ENCODE measurements at regions not wholly inside any gene's neighbourhood (a gene's known extent, or its start where the extent isn't known, plus 50 kb on each side); places are given as distances from the start of the nearest gene placed in this dataset.

DNA sequence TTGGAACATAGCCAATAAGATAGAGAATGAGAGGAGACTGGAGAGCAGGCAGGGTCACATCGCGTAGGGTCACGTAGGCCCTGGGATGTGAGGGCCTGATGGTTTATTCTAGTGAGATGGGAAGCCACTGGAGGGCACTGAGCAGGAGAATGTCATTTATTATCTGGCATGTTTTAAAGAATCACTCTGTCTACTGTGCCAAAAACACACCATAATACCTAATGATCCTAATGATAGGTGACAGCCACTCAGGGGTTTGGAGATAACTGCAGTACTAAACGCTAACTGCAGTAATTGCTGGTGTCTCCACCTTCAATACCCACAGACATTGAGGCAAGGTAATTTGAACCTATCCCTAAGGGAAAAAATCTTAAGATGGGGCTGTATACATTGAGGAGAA lies 185.4 kb downstream of the TTLL7 start:
- no peak for DNase-seq (ENCODE audit: low read depth)

DNA sequence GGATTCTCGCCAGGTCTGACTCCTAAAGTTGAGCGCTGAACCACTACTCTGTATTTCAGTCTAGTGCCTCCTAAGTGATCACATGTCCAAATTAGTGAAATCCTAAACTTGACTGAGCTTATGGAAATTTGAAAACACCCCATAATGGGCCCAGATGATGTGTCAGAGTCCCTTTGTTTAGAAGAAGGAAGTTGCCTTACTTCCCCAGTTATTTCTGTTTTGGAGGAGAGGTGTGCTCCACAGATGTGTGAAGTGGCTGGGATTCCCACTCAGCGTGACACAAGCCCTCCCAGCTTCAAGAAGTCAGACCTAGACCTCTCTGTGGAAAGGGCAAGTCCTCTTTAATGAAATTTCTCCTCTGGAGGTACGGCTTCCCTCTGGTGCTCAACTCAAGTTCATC lies 188.8 kb downstream of the TTLL7 start:
- no peak for DNase-seq (ENCODE audit: low read depth)

DNA sequence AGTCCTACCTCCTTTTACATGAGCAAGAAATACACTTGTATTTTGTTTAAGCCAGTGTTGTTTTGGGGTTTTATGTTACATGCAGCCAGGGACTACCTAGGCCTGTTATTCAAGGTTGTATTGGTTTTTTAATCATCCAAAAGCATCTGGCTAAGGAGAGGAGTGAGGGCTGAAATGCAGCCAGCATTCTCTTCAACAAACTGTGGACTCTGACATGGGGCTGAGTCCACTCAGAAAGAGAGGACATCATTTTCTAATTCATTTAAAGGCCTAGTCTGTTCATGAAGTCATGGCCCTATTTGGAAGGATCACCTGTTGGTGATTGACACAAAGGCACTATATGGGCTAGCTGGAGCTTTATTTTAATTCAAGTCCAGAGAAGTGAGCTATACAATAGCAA lies 190.4 kb downstream of the TTLL7 start:
- no peak for DNase-seq (ENCODE audit: low read depth)

DNA sequence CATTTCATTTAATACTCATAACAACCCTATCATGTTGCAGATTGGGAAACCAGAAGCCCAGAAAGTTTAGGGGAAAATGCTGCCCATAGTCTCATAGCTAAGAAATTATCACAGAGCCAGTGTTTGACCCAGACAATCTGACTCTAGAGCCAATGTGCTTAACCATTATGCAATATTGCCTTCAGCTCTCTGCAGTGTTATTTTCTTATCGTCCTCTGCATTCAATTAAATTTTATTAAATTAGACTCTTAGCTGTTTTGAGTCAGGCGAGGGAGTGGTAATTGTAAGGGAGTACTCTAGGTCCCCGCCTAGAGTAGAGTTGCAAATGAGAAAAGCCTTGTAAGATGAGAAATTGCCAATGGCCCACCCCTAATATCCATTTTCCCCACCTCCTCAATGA lies 191.1 kb downstream of the TTLL7 start:
- no peak for DNase-seq (ENCODE audit: low read depth)

DNA sequence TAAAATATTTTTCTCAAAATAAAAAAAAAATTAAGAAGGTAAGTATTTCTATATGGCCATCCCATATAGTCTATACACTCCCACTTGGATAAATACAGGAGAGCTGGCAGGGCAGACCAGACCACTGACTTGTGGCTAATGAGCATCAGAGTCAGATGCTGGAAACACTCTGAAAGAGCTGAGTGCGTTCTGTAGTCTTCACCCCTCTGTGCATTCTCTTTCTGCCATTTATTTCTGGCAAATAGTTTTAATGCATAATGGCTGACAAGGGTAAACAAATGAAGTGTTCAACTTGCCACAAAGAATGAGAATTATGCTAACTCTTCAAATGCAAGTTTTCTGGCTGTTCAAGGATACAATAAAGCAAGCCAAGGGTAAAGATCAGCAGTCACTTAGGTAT lies 191.7 kb downstream of the TTLL7 start:
- DNase-seq (ENCODE audit: low read depth), result no peak

DNA sequence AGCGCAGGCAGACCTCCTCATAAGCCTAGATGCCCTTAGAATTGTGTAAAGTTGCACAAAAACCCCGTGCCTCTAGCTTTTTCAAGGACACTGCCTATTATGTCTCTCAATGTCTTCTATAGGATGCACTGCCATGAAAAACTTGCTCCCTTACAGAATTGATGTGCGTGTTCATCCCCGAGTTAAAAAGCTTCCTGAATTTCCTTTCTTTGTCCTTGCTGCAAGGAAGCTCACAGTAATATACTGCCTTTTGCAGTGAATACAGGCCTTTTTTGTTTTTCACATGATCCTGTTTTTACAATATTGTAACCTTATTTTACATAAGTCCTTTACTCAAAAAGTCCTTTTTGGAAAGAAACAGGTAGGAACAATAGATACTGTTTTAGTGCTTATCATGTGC lies 193.0 kb downstream of the TTLL7 start:
- DNase-seq (ENCODE audit: low read depth), result no peak

DNA sequence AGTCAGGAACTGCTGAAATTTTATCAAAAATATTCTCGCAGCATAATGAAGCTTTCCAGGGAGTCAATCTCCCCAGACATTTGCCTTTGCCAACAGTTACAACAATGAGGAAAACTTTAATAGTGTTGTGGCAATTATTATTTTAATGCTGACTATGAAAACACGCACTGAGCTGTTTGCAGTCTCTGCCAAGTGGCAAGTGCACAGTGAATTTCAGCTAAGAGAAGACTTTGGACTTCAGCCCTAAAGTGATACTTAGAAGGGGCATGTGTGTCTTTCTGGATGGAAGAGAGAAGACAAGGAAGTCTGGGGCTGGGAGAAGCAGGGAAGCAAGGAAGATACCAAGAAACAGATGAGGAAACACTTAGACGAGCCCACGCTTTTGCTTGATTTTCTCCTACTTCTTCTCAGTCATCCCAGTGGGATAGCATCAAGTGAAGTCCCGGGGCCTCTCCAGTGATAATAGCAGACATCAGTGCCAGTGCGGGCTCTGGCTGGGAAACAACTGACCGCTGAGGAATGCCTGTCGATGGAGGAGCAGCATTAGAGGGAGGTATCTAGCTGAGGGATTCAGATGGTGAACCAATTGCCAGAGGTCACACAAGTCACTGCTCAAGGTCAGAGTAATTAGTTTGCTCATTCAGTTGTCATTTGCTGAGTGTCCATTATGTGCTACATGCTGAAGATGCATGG lies 196.3 kb downstream of the TTLL7 start:
- DNase-seq (ENCODE audit: low read depth), result no peak

DNA sequence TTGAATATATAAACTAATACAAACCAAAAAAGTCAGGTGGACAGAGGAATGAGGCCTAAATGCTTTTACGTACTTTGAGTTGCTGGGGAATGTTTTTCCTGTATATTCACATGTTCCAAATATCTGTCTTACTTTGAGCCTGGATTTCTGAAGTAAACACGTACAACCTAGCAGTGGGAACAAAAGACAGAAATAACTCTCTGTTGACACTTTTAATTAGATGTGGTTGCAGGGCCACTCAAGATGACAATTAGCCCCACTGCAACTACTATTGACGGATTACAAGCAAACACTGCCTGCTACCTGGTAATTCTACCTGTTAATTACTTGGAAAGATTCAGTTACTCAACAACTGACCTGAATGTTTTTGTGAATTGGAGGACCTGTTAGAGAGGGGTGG lies 196.9 kb downstream of the TTLL7 start:
- DNase-seq (ENCODE audit: low read depth), result no peak

DNA sequence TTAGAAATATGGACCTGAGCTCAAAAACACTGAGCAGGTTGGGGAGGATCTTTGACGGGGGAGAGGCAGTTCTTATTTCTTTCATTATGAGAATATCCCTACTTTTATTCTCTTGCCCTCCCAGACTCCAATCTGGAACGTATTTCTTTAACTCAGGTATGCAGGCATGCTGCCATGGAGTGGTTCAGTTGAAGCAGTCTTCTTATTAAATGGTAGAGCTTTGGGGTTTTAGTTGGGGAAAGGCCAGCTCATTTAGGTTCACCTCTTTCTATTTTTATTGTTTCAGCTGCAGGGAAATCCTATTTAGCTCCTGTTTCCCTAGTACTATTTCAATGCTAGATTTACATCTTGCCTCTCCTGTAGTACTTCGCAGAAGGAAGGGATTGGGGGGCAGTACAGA lies 198.9 kb downstream of the TTLL7 start:
- DNase-seq (ENCODE audit: low read depth), result no peak

DNA sequence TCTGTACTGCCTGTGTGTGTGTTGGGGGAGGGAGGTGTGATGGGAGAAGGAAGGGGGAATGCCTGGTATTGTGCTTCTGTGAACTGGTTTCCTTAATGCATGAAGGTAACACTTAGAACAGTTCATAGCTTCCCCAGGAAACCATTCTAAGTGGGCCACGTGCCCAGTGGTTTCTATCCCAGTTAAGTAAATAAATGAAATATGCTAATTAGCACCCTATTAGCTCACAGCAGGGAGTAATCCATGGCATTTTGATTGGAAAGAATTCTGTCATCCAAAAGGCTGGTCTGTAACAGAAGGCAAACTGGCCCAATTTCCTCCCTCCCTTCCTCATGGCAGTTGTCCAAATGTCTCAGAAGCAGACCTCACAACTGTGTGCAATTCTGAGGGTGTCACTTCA lies 199.3 kb downstream of the TTLL7 start:
- DNase-seq (ENCODE audit: low read depth), result peak; percentile 12

DNA sequence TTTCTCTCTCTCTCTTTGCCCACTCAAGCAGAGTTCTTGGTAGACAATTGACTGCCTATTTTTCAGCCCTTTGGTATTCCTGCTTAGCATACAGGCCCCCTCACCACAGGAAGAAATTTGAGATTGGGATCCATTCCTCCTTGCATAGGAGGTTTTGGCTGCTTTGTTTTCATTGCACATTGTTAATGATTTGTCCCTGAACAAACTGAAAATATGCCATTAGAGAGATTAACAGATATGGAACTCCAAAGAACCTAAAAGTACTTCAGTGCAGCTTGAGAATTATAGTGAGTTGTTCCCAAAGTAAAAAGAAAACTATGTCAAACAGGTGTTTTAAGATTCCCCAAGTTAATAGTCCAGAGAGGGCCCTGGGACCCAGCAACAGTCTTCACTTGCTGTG lies 200.0 kb downstream of the TTLL7 start:
- no peak for DNase-seq (ENCODE audit: low read depth)

DNA sequence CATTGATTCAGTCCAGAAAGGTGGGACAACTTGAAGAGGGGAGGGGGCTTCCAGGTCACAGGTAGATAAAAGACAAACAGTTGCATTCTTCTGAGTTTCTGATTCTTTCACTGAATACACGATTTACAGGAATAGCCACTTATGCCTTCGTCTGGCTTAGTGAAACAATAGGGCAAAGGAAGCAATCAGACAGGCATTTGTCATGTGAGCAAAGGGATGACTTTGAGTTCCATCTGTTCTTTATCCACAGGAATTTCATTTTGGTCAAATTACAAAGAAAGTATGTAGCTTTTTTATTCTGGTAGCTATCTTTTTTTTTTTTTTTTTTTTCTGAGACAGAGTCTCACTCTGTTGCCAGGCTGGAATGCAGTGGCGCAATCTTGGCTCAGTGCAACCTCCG lies 202.5 kb downstream of the TTLL7 start:
- peak; percentile 28 for DNase-seq (ENCODE audit: low read depth)

DNA sequence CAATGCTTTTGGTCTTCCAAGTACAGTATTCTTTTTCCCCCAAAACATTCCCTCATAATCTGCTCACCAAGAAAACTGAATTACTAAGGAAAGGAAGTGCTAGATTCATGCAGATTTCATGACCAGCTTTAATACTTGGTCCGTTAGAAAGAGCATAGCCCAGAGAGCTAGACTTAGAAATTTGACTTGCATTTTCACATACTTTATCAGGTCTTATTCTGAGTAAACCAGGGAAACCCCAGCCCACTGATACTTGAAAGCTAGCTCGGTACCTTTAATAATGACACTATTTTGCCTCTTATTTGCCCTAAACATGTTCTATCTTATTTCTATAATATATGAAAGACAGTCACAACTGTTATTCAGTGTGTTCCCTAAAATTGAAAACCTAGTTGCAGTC lies 204.5 kb downstream of the TTLL7 start:
- DNase-seq (ENCODE audit: low read depth), result no peak

DNA sequence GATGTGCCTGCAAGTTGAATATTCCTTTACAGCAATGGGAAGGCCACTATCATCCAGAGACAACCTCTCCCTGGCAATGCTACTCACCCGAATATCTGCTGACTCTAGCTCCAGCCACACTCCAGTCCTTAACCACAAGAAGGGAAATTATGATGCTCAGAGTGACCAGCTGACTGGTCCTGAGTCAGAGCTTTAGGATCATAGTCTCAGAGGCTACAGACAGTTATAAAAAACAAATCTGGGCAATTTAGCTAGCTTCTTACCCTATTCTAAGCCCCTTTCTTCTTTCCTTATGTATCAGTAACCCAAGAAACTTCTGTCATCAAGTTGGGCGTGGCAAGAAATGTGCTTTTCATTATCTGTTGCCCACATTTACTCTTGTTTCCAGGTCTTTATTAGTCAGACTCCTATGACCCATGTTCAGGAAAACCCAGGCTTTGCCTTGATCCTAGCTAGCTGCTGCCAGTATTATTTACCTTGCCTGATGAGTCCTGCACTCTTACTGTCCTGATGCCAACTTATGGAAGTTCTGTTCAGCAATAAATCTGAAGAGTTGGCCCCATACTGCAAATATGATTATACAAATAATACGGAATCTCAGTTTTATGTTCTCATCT lies 207.0 kb downstream of the TTLL7 start:
- DNase-seq (ENCODE audit: low read depth), result peak; percentile 52

DNA sequence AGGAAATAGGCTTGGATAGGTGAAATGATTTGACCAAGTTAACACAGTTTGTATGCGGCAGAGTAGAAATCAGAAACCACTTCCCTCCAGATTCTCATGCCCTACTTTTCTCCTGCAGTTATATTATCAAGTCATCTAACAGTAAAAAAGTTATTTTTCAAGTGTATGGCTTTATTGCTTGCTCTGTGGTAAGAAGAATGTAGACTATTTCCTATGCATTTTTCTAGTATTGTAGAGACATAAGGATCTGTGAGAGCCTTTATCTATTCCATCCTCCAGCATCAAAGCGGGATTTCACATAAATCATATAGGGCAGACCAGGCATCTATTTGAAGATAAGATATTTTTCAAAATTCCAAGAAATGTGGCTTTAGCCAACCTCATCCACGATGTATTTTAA lies 208.5 kb downstream of the TTLL7 start:
- DNase-seq (ENCODE audit: low read depth), result no peak

DNA sequence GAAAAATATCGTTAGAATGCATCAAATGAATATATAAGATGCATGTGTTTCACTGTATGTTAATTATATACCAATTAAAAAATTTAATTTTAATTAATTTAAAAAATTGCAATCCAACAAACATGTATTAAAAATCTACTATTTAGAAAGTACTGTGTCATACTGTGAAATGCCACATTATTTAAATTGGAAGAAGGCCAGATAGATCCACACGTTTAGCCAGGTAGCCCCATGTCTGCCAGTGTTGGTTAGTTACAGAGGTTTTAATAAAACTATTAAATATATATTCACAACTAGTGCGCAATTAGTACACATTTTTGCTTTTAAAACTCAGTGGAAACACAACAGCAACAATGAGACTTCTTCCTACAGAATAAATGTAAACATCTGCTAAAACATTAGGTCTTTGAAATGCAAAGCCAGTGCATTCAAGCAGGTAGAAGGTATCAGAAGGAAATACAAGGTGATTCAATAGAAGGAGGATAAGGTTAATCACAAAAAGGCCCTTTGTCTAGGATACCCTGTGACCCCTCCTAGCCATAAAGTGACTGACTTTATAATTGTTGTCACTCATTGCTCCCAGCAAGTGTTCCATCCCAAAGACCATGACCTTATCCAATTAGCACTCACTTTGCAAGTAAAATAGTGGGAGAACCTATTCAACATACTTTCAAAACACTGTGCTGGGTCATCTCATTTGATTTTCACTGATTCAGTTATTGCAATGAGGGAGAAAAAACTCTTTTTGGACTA lies 211.5 kb downstream of the TTLL7 start:
- DNase-seq (ENCODE audit: low read depth), result no peak

DNA sequence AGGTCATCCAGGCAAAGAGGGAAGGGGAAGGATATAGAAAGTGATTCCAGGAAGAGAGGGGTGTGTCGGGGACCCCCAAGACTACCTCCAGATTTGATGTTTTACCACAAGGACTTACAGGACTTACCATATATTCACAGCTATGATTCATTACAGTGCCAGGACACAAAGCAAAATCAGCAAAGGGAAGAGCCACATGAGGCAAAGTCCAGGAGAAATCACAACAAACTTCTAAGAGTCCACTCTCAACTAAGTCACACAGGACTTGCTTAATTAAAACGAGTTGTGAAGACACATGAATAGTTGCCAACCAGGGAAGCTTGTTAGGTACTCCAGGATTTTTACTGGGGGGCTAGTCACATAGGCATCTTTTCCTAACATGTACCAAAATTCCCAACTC lies 217.3 kb downstream of the TTLL7 start:
- no peak for DNase-seq (ENCODE audit: low read depth)

DNA sequence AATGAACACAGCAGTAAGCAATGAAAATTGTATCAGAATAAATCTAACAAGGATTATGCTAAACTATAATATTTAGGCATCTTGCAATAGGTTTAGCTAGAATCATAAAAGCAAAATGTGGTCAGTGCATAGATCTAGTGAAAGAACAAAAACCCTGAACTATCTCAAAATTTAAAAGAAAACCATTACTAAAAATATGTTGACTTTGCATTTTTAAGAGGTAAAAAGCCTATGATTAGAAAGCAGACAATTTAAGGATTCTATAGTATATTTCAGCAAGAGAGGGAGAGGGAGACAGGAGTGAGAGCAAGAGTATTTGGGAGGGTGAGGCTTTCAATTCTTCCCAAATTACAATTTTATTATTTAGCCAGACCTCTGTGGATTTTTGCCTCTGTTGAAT lies 219.4 kb downstream of the TTLL7 start:
- DNase-seq (ENCODE audit: low read depth), result no peak

DNA sequence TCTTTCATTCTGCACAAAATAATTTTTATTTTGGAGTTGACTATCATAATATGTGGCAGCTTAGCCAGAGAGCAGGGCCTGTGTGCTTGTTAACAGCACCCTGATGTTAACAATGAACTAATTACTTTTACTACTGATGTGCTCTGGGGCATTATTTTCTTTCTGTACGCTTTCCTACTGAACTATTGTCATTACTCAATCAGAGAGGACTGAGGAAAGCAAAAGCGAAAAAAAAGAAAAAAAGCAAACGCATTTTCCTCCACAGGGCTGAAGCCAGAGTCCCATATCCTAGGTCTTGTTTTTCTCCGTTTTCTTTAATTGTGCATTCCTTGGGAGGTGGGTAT lies 221.2 kb downstream of the TTLL7 start:
- DNase-seq (ENCODE audit: low read depth), result no peak

DNA sequence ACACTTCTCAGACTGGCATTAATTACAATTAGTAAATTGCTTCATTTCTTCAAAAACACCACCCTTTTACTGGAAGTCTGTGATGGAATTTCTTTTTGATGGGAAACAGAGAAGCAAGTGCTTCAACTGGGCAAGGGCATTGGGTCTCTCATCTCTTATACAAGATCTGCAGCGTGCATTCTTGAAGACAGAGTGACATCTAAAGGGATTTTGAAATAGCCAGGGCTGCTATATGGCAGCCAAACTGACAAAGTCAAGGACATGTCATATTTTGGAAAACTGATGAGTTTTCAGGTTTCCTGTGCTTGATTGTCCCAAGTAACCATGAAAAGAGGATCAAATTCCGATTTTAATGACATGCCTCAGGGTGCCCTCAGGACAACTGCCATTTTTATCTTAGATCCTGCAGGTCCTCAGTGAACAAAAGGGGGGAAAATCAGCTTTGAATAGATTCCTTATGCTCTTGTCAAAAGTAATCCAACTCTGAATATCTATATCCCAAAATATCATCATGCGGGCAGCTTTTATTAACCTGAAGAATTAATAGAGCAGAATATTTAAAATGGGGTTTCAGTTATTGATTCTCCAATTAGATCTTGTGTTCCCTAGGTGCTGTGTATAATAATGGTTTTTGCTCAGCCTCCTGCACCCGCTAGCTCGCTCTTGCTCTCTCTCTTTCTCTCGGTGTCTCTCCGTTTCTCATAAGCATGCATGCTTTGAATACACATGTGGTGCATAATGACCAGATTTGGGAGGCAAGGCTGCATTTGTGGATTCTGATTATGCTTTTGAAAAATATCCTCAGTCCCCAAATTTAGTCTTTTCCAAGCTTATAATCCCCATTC lies 221.8 kb downstream of the TTLL7 start:
- no peak for DNase-seq (ENCODE audit: low read depth)

DNA sequence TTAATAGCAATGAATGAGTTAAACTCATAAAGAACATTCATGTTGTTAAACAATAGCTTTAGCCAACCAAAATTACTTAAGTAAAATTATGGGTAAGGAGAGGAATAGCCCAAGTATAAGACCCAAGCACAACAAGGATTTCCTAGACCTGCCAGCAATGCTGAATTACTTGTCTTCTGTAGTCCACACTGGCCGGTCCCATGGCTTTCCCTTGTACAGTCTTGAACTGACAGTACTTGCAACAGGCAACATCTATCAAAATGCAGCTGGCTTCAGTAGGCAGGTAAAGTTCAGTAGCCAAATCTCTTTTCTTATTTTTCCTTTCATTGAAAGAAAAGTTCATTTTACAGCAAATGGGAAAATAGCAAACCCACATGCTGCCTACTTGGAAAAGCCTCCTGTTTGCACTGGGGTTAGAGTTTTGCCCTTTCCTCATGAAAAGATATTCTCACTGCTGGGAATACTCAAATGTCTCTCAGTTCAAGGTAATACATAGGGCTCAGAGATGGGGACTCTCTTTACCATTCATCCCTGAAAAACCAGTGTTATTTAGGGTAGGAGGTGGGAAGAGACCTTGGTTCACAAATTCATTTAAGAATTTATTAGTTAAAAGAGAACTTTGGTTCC lies 222.8 kb downstream of the TTLL7 start:
- no peak for DNase-seq (ENCODE audit: low read depth)

DNA sequence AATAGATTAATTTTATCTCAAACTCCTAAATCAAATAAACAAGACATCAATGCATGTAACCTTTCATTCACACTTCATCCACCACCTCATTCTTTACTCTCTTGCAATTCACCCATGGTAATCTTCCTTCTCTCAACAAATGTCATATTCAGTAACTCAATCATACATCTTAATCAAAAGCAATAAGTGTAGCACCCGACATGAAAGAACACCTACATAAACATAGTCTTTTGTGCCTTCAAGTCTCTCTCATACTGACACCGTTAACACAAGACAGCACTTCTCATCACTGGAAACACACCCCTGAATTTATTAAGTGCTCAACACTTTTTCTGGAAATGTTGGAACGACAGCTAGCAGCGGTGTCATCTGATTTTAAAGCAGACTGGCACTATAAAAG lies 225.9 kb downstream of the TTLL7 start:
- DNase-seq (ENCODE audit: low read depth), result no peak
